GM18870 (cell line): ENCODE measurements at regions not wholly inside any gene's neighbourhood (a gene's known extent, or its start where the extent isn't known, plus 50 kb on each side); places are given as distances from the start of the nearest gene placed in this dataset.
"Not testable (repeated sequence)": the region's sequence is repeated elsewhere in the genome, so short reads cannot be mapped to it uniquely, and the experiment has no call there.

ENCODE experiments used
- ATAC-seq: cut with Tn5 transposase; IDR thresholded peaks from one replicate; pipeline ENCODE4 v1.9.1; 2021; ENCODE audit warnings: moderate library complexity; ENCODE audit not compliant: unreplicated experiment

DNA sequence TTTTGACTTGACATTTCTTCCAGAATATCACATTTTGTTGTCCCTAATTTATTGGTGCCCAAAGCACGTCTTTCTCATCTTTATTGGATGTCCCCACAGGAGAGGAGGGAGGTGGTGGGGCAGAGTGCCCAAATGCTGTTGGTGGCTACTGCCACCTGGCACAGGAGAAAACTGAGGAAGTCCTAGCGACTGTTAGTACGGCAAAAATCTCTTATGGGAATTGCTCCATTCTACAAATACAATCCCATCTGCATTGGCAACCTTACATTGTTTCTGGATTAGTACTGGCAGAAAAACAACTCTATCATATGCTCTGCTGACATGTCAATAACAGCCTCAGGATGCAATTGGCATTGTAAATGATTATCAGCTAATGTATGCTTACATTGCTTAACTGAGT is 235.4 kb upstream of the IRAK1BP1 start:
- no peak for ATAC-seq

DNA sequence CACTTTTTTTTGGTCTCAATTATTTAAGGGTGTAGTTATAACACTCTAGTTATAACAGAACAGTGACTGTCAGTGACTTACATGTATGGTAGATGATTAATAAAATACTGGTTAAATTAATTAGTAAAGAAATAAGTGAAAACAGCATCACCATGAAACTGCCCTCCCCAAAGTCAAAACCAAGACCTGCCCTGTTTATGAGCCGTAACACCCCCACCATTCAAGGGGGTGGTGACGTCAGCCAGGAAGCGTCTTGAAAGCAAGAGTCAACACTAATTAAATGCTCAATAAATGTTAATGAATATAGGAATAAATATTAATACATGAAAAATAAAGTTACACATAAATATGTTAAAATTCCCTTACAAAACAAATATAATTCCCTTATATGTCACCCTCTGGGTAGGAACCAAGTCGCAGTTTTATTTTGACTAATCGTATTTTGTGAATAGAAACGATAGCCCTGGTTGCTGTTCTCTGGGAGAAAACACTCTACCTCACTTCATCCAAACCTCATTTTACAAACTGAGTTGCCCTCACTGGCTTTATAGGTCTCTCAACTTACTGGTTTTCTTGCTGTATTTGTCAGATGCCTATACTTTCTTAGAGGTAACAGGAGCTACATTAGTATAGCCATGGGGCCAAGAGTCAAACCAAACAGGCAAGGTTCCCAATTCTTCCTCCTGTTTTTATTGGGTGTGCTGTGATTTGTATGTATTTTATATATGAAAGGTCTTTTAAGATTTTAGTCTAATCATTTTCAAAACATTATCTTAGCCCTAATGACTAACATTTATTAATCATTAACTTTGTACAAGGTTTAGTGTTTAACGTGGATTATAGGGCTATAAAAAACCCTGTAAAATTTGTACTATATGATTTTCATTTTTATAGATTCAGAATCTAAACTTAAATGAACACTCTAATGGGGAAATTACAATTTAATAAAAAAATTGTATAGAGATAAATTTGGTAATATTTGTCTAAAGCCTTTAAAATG is 227.9 kb upstream of the IRAK1BP1 start:
- ATAC-seq, result no peak

DNA sequence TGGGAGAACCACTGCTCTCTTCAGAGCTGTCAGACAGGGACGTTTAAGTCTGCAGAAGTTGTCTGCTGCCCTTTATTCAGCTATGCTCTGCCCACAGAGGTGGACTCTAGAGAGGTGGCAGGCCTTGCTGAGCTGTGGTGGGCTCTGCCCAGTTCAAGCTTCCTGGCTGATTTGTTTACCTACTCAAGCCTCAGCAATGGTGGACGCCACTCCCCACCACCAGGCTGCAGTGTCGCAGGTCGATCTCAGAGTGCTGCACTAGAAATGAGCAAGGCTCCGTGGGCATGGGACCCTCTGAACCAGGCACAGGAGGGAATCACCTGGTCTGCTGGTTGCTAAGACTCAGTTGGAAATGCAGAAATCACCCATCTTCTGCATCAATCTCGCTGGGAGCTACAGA is 223.4 kb upstream of the IRAK1BP1 start:
- ATAC-seq, result not testable (repeated sequence)

DNA sequence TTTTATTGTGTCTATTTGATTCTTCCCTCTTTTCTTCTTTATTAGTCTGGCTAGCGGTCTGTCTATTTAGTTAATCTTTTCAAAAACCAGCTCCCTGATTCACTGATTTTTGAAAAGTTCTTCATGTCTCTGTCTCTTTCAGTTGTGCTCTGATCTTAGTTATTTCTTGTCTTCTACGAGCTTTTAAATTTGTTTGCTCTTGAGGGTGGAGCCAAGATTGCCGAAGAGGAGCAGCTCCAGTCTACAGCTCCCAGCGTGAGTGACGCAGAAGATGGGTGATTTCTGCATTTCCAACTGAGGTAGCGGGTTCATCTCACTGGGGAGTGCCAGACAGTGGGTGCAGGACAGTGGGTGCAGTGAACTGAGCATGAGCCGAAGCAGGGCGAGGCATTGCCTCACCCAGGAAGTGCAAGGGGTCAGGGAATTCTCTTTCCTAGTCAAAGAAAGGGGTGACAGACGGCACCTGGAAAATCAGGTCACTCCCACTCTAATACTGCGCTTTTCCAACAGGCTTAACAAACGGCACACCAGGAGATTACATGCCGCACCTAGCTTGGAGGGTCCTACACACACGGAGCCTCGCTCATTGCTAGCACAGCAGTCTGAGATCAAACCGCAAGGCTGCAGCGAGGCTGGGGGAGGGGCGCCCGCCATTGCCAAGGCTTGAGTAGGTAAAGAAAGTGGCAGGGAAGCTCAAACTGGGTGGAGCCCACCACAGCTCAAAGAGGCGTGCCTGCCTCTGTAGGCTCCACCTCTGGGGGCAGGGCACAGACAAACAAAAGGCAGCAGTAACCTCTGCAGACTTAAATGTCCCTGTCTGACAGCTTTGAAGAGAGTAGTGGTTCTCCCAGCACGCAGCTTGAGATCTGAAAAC is 220.6 kb upstream of the IRAK1BP1 start:
- ATAC-seq, result not testable (repeated sequence)

DNA sequence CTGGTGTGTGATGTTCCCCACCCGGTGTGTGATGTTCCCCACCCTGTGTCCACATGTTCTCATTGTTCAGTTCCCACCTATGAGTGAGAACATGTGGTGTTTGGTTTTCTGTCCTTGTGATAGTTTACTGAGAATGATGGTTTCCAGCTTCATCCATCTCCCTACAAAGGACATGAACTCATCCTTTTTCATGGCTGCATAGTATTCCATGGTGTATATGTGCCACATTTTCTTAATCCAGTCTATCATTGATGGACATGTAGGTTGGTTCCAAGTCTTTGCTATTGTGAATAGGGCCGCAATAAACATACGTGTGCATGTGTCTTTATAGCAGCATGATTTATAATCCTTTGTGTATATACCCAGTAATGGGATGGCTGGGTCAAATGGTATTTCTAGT is 201.5 kb upstream of the IRAK1BP1 start:
- not testable (repeated sequence) for ATAC-seq

DNA sequence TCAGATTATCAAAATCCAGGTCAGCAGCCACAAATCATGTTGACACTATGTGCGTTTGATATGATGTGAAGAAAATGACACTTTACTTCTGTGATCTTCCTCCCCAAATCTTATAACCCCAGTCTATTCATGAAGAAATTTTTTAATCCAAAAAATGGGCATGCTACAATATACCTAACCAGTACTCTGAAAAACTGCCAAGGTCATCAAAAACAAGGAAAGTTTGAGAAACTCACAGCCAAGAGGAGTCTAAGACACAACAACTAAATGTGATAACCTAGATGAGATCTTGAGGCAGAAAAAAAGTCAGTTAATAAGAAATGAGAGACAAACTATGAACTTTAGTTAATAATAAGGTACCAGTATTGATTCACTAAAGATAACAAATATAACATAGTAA is 200.6 kb upstream of the IRAK1BP1 start:
- ATAC-seq, result no peak

DNA sequence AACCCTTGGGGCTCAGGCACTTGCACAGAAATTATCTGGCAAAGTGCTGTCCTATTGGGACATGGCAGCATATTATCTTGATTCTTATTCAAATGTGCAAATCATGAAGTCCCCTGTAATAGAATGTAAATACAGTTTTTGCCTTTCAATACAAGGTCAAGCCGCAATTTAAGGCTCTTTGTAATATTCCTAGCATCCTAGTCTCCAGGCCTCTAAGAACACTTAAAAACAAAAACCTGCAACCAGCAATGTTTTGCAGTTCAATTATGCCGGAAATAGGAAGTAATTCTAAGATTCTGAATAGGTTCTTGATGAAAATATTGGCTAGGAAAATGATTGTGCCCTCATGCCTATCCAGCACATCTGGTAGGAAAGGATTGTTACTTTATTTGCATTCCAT is 197.2 kb upstream of the IRAK1BP1 start:
- ATAC-seq, result no peak

DNA sequence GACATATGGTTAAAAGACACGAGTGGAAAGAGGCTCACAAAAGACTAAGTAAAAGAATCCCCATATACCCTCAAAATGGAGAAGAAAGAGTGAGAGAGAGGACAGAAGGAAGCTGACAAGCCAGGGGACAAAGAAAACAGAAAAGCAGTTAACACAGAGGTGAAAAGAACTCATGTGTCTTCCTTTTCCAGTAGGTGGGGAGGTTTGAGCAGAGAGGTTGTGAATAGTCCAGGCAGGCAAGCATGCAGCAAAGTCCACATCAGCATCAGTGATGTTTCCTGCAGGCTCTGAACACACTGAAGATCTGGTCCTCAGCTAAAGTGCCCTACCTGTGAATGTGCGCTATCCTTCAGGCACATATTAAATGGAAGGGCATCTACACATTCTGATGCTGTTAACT is 196.5 kb upstream of the IRAK1BP1 start:
- no peak for ATAC-seq

DNA sequence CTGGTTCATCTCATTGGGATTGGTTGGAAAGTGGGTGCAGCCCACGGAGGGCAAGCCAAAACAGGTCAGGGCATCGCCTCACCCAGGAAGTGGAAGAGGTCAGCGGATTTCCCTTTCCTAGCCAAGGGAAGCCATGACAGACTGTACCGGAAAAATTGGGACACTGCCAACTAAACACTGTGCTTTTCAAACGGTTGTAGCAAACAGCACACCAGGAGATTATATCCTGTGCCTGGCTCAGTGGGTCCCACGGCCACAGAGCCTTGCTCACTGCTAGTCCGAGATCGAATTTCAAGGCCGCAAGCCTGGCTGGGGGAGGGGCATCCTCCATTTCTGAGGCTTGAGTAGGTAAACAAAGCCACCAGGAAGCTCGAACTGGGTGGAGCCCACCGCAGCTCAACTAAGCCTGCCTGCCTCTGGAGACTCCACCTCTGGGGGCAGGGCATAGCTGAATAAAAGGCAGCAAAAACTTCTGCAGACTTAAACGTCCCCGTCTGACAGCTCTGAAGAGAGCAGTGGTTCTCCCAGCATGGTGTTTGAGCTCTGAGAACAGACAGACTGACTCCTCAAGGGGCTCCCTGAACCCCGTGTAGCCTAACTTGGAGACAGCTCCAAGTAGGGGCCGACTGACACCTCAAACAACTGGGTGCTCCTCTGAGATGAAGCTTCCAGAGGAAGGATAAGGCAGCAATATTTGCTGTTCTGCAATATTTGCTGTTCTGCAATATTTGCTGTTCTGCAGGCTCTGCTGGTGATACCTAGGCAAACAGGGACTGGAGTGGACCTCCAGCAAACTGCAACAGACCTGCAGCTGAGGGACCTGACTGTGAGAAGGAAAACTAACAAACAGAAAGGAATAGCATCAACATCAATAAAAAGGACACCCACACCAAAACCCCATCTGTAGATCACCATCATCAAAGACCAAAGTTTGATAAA is 191.0 kb upstream of the IRAK1BP1 start:
- ATAC-seq, result not testable (repeated sequence)

DNA sequence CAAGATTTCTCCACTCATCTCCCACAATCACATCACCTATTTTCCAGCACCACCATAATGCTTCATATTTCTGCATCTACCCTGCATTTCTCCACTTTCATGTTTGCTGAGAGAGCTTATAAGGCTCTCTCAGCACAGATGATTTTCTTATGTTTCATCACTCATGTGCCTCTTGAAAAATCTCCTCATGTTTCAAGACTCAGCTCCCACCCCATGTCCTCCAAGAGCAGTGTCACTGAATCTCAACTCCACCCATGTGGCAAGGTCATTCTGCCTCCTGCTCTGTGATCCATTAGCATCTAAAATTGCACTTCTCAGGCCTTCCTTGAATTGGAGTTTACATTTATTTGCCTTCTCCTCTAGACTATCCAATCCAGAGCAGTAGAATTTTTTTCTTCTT is 178.7 kb upstream of the IRAK1BP1 start:
- ATAC-seq, result no peak

DNA sequence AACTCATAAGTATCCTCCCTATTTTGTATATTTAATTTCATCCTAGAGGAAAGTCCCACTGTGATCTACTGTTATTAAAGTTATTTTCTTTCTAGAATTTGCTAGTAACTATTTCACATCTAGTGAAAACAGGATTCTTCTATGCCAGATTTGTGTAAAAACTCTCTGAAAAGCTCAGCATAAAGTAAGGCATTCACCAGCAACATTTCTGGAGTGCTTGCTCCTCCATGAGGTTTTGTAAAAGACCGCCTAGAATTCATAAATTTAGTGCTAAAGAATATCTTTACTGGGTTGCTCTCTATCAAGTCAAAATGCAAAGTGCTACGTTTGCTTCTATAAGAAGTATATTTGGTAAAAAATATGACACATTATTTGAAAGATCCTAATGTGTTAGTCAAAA is 173.5 kb upstream of the IRAK1BP1 start:
- ATAC-seq, result no peak

DNA sequence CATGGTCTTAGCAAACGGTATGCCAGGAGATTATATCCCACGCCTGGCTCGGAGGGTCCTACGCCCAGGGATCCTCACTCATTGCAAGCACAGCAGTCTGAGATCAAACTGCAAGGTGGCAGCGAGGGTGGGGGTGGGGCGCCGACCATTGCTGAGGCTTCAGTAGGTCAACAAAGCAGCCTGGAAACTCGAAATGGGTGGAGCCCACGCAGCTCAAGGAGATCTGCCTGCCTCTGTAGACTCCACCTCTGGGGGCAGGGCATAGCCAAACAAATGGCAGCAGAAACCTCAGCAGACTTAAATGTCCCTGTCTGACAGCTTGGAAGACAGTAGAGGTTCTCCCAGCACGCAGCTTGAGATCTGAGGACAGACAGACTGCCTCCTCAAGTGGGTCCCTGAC is 172.7 kb upstream of the IRAK1BP1 start:
- not testable (repeated sequence) for ATAC-seq

DNA sequence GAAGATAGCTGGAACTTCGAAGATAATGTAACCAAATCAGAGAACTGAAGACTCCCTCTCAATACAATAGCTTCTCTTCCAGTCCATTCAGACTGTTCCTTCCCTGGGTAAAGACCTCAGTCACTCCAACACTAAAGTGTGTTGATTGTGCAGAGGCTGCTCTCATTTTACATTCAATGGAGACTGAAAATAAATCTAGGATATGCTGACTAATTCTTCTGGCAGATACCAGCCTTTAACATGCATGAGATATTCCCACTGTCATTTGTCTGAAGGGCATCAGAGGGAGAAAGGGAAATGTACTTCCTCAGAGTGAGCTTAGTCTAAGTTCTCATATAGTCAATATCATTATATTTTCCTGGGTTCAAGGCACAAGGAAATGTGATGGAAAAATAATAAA is 166.4 kb upstream of the IRAK1BP1 start:
- no peak for ATAC-seq

DNA sequence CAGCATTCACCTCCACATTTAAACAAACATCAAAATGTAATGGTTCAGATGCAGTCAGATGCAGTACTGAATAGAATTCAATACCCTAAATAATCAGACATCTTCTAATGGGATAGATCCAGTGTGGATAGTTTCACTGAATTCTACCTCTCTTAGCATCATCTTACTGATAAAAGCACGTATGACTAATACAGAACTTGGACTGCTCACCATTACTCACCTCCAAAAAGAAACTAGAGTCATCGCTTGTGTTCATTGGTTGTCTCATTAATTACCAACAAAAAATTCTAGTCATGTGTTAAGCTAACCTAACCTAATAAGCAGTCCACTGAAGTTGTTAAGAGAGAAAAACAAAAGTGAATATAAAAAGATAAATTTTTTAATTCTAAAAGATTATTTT is 165.9 kb upstream of the IRAK1BP1 start:
- no peak for ATAC-seq

DNA sequence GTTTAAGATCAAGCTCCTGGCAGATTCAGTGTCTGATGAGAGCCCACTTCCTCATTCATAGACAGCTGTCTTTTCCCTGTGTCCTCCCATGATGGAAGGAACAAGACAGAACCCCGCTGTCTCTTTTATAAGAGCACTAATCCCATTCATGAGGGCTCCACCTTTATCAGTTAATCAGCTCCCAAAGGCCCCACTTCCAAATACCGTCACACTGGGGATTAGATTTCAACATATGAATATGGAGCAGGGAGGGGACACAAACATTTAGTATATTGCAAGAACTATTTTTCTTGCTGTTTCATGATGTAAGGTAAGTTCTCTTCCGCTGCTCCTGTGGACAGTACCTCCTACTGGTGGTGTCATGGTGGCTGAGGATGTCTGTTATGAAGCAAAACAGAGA is 158.3 kb upstream of the IRAK1BP1 start:
- ATAC-seq, result no peak

DNA sequence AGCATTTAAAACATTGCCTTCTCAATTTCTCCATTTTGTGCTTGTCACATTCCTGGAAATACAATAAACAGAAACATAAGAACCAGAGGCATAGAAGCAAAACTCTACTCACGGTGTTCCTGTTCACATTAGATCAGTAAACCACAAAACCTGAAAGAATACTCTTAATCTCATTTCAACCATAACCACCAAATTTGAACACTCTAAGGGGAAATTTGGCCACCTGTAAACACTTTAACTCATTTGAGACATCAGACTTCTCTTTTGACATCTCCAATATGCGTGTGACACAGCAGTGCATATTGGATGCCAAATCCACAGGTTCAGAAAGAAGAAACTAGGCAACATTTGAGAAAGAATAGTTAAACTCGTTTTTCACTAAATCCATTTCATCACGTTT is 153.8 kb upstream of the IRAK1BP1 start:
- no peak for ATAC-seq

DNA sequence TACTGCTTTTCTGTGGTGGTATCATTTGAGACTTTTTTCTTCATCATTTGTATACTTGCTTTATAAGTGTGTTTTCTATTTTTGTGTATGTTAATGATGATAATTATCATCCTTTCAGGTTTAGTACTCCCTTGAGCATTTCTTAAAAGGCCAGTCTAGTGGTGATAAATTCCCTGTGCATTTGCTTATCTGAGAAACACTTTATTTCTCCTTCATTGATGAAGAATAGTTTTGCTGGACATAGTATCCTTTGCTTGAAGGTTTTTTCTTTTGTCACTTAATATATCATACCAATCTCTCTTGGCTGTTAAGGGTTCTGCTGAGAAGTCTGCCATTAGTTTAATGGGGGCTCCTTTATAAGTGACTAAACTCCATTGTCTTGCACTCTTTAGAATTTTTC is 123.2 kb upstream of the IRAK1BP1 start:
- no peak for ATAC-seq

DNA sequence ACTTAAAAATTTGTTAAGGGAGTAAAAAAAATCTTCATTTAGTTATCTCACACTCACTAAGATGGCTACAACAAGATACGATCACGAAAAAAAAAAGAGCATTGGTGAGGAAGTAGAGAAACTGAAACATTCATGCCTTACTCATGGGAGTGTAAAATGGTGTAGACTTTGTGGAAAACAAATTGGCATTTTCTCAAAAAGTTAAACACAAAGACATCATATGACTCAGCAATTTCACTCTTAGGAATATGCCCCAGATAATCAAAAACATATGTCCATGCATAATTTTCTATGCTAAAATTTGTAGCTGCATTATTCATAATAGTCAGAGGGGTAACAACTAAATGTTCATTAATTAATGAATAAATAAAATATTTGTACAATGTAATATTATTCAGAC is 120.9 kb upstream of the IRAK1BP1 start:
- ATAC-seq, result no peak

DNA sequence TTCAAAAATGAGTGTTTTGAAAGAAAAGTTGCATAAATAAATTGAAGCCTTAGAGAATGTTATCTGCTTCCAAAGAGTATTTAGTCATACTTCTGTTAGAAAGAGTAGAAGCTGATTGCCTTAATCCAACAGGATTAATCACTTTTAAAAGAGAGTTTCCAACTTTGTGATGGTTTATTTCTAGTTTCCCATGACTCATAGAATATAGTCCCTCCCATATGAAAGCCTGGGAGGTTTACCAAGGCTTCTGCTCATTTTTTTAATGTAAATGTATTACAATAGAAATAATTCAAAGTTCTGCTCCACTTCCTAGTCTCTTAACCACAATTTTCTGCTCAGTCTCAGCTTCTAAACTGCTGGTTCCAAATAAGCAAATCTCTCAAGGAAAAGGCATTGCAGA is 118.0 kb upstream of the IRAK1BP1 start:
- ATAC-seq, result no peak

DNA sequence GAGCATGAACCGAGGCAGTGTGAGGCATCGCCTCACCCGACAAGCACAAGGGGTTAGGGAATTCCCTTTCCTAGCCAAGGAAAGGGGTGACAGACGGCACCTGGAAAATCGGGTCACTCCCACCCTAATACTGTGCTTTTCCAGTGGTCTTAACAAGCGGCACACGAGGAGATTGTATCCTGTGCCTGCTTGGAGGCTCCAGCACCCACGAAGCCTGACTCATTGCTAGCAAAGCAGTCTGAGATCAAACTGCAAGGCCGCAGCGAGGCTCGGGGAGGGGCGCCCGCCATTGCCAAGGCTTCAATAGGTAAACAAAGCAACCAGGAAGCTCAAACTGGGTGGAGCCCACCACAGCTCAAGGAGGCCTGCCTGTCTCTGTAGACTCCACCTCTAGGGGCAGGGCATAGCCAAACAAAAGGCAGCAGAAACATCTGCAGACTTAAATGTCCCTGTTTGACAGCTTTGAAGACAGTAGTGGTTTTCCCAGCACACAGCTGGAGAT is 109.0 kb upstream of the IRAK1BP1 start:
- not testable (repeated sequence) for ATAC-seq
